Ascending aorta (tissue), 2 donors: ENCODE measurements at regions not wholly inside any gene's neighbourhood (a gene's known extent, or its start where the extent isn't known, plus 50 kb on each side); places are given as distances from the start of the nearest gene placed in this dataset.

Experiments
- DNase-seq, 2 donors: peaks; one replicate each; pipeline ENCODE4 v3.0.0-alpha.2; 2019; ENCODE audit warnings: low spot score in 2 of 2
- H3K27ac ChIP-seq, 2 donors: fragments of 200-600 bp; sonication (generic); one replicate each; pipeline ENCODE4 v1.5.1; 2016 to 2017; ENCODE audit warnings: mild to moderate bottlenecking in 1 of 2
- H3K27me3 ChIP-seq: fragments of 200-600 bp; sonication (generic); one replicate; pipeline ENCODE4 v1.5.1; 2017
- H3K36me3 ChIP-seq, 2 donors: fragments of 200-600 bp; sonication (generic); one replicate each; pipeline ENCODE4 v1.5.1; 2016
- H3K4me1 ChIP-seq, 2 donors: fragments of 200-600 bp; sonication (generic); one replicate each; pipeline ENCODE4 v1.5.1; 2016 to 2017; ENCODE audit warnings: mild to moderate bottlenecking in 1 of 2
- H3K4me3 ChIP-seq, 2 donors: fragments of 200-600 bp; sonication (generic); one replicate each; pipeline ENCODE4 v1.5.1; 2016 to 2017; ENCODE audit warnings: mild to moderate bottlenecking in 1 of 2
- H3K9me3 ChIP-seq, 2 donors: fragments of 200-600 bp; sonication (generic); one replicate each; pipeline ENCODE4 v1.5.1; 2016
- CTCF ChIP-seq, 3 experiments: fragments of 200-600 bp in 2 of 3; fragments of 450-650 bp in 1 of 3; sonication (generic) in 2 of 3; IDR thresholded peaks; one replicate each; pipeline ENCODE4 v1.5.1; 2016 to 2019; ENCODE audit warnings: antibody characterized with exemption in 3 of 3, mild to moderate bottlenecking in 1 of 3, moderate library complexity in 1 of 3
- intact Hi-C: fragments of 100-400 bp; cut with DNase I; formaldehyde crosslinking; loops from one replicate; pipeline ENCODE4 v1.15.1; 2023

GRCh38 chr2:71800106-71800809 lies 346.9 kb downstream of the DYSF start:
- no peaks in the 10 kb centered on the region for H3K27me3 ChIP-seq
- H3K9me3 ChIP-seq = no peaks in the 10 kb centered on the region
- no peaks in the 10 kb centered on the region for H3K36me3 ChIP-seq
- H3K27ac ChIP-seq = no peak overlapping the region
- intact Hi-C loops = loop anchor here (5.0 kb wide), 2 partner anchors 122 to 777 kb away; no protein-coding TSS in a partner anchor
- DNase-seq = peak in 1 of 2 donors; percentile 60
- H3K4me3 ChIP-seq = no peak overlapping the region
- TF ChIP-seq CTCF (IDR thresholded peaks at IDR 0.05) = no peak
- H3K4me1 ChIP-seq = peaks cover 7 to 13% of the 10 kb centered on the region in 2 donors

- Histone ChIP-seq H3K9me3 (no peaks in the 10 kb centered on the region), H3K4me1 (peaks cover 7 to 13% of the 10 kb centered on the region in 2 donors), H3K4me3 (no peak overlapping the region), H3K36me3 (no peaks in the 10 kb centered on the region), H3K27me3 (no peaks in the 10 kb centered on the region), H3K27ac (no peak overlapping the region)
- DNase-seq = peak in 1 of 2 donors; percentile 51
- intact Hi-C loops = loop anchor here (2.0 to 5.0 kb wide), 2 partner anchors 107 to 250 kb away; no protein-coding TSS in a partner anchor
- TF ChIP-seq CTCF (IDR thresholded peaks at IDR 0.05) = no peak
Observed at GRCh38 chr2:71799013-71799575, 345.7 kb downstream of the DYSF start.

DNA sequence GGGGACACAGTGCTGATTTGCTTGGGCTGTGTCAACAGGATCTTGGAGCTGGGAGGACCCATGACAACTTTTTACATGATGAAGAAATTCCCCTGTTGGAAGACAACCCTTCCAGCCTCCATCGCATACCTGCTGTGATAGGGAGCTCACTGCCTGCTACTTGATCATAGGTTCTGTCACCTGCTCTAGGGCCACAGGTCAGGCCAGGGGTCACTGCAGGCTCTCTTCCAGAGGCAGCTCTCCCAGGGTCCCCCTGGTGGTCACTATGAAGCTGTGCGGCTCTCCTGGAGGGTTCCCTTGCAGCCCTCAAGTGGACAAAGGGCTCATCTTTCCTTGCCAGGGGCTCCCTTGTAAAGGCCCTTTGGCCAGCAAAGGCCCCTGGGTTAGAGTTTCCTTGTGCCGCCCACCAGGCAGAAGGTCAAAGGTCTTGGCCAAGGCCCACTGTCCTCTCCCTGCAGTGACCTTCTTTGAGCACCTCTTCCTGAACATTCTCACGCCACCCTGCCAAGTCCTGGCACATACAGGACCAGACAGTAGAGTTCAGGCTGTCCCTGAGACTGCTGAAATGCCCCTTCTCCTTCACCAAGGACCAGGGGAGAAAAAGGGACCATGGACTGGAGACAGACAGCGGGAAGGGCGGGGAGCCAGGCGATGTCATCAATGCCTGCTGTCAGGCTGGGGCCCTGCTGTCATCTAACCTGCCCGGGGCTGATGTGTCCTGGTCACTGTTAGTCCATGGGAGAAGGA lies 345.1 kb downstream of the DYSF start:
- Histone ChIP-seq H3K27ac (no peak overlapping the region), H3K36me3 (no peaks in the 10 kb centered on the region), H3K4me1 (peaks cover 7 to 13% of the 10 kb centered on the region in 2 donors), H3K4me3 (no peak overlapping the region), H3K27me3 (no peaks in the 10 kb centered on the region), H3K9me3 (no peaks in the 10 kb centered on the region)
- TF ChIP-seq CTCF (IDR thresholded peaks at IDR 0.05) = peak; percentile 69 to 78 (median 72)
- peak in 1 of 2 donors; percentile 63 for DNase-seq
- intact Hi-C loops = loop anchor here (1.0 to 5.0 kb wide), 3 partner anchors 106 to 250 kb away; no protein-coding TSS in a partner anchor

DNA sequence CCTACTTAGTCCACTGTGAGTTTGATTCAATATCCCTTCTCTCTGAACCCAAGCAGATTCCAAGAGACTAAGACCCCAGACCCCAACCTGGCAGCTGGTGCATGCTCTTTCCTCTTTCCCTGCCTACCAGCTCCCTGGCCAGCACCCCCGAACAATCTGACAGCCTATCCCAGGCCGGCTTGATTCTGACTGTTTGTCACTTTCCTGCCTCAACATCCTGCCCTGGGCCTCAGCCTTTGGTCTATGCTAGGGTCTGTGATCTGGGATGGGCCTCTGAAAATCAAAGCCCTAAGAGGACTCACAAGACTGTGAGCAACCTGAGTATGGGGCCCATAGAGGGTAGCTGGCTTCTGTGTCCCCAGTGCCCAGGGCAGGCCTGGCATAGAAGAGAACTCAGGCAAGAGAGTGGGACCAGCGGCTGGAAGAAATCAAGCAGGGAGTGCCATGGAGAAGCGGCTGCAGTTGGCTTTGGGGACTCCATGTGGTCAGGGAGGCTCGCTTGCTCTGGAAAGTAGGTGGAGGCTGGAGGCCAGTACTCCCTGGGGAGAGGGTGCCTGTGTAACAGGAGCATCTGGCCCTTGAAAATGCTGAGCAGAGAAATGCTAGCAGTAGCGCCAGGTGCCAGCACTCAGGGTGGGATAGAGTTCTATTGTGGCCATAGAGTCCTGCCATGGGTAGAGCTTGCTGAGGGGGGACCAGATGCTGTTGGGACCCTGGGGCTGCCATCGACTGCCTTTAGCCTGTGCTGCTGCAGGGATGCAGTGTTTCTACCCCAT lies 343.9 kb downstream of the DYSF start:
- H3K4me1 ChIP-seq = peaks cover 7 to 13% of the 10 kb centered on the region in 2 donors
- no peak overlapping the region for H3K4me3 ChIP-seq
- no peaks in the 10 kb centered on the region for H3K36me3 ChIP-seq
- H3K9me3 ChIP-seq = no peaks in the 10 kb centered on the region
- peak overlapping the region; percentile 57 to 66 for H3K27ac ChIP-seq
- H3K27me3 ChIP-seq = no peaks in the 10 kb centered on the region
- peak in 1 of 2 donors; percentile 60 for DNase-seq
- no peak for TF ChIP-seq CTCF (IDR thresholded peaks at IDR 0.05)
- intact Hi-C loops = loop anchor here (5.0 kb wide), 1 partner anchor 105 kb away; no protein-coding TSS in a partner anchor

DNA sequence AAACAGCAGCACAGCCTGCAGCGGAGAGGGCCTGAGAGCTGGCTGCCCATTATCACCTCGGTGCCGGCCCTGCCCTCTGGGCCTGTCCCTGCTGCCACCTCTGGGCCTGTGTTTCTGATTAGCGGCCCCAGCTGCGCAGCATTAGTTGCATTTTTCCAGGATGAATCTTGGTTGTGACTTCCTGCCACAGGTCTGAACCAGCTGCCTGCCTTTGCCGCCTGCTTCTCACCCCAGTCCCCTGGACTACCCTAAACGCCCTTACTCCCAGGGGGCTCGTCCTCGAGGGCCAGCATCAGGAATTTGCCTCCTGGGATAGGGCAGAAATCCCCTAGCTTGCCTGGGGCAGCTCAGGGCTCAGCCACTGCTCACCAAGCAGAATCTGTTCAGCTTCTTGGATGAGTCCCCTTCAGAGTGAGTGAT lies 342.8 kb downstream of the DYSF start:
- peaks cover 7 to 11% of the 10 kb centered on the region in 2 donors for H3K4me1 ChIP-seq
- DNase-seq = peak in 1 of 2 donors; percentile 77
- H3K27me3 ChIP-seq = no peaks in the 10 kb centered on the region
- TF ChIP-seq CTCF (IDR thresholded peaks at IDR 0.05) = no peak
- peak overlapping the region; percentile 57 to 66 for H3K27ac ChIP-seq
- no peaks in the 10 kb centered on the region for H3K9me3 ChIP-seq
- no peak overlapping the region for H3K4me3 ChIP-seq
- intact Hi-C loops = loop anchor here (5.0 kb wide), 1 partner anchor 104 kb away; no protein-coding TSS in a partner anchor
- no peaks in the 10 kb centered on the region for H3K36me3 ChIP-seq
